ENCODE measurements at regions not wholly inside any gene's neighbourhood (a gene's known extent, or its start where the extent isn't known, plus 50 kb on each side); places are given as distances from the start of the nearest gene placed in this dataset.

DNA sequence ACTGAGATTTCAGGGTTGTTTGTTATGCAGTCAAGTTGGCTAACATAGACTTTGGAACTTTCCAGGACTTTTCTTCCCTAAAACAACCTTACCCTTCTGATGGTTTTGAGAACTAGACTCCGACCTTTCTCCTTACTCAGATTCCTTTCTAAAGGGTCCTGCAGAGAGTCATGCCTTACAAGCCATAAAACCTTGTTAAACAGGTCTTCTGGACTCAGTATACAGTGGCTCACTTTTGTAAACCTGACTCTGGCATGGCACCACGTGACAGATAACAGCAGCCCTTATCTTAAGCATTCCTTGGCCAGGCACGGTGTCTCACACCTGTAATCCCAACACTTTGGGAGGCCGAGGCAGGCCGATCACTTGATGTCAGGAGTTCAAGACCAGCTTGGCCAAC, 253.2 kb upstream of the RAB6C start:
- H3K27me3 ChIP-seq, result no peaks in the 10 kb centered on the region
- no peaks in the 10 kb centered on the region for H4K20me1 ChIP-seq (ENCODE audit: insufficient read depth, poor library complexity, severe bottlenecking)
- peak; percentile 73 for DNase-seq (ENCODE audit: low spot score)
- H3K4me3 ChIP-seq, result no peak overlapping the region
- H3K4me1 ChIP-seq (ENCODE audit: insufficient read depth), result peaks cover 13% of the 10 kb centered on the region
- no peaks in the 10 kb centered on the region for H3K79me2 ChIP-seq
- TF ChIP-seq EZH2phosphoT487 (IDR thresholded peaks at IDR 0.05; ENCODE audit: low read depth, severe bottlenecking, unreplicated experiment) (no peak), EZH2 (IDR thresholded peaks at IDR 0.05; ENCODE audit: borderline replicate concordance) (no peak)
- TF ChIP-seq, protein P1, sequence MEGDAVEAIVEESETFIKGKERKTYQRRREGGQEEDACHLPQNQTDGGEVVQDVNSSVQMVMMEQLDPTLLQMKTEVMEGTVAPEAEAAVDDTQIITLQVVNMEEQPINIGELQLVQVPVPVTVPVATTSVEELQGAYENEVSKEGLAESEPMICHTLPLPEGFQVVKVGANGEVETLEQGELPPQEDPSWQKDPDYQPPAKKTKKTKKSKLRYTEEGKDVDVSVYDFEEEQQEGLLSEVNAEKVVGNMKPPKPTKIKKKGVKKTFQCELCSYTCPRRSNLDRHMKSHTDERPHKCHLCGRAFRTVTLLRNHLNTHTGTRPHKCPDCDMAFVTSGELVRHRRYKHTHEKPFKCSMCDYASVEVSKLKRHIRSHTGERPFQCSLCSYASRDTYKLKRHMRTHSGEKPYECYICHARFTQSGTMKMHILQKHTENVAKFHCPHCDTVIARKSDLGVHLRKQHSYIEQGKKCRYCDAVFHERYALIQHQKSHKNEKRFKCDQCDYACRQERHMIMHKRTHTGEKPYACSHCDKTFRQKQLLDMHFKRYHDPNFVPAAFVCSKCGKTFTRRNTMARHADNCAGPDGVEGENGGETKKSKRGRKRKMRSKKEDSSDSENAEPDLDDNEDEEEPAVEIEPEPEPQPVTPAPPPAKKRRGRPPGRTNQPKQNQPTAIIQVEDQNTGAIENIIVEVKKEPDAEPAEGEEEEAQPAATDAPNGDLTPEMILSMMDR (IDR thresholded peaks at IDR 0.05; ENCODE audit: poor library complexity), result no peak
- H3K27ac ChIP-seq, result peak overlapping the region; percentile 66
- H3K4me2 ChIP-seq, result no peak overlapping the region
- WGBS (ENCODE audit: low lambda C conversion rate, missing lambda C conversion rate), result 24% methylated on average over 5 of the region's 5 CpGs
- no peaks in the 10 kb centered on the region for H3K9me3 ChIP-seq (ENCODE audit: low read depth)
- H2AFZ ChIP-seq, result no peak overlapping the region
- H3K9me2 ChIP-seq (replicated peaks; ENCODE audit: insufficient read depth), result no peaks in the 10 kb centered on the region
- no peaks in the 10 kb centered on the region for H3K36me3 ChIP-seq (replicated peaks; ENCODE audit: insufficient read depth, low read depth)

DNA sequence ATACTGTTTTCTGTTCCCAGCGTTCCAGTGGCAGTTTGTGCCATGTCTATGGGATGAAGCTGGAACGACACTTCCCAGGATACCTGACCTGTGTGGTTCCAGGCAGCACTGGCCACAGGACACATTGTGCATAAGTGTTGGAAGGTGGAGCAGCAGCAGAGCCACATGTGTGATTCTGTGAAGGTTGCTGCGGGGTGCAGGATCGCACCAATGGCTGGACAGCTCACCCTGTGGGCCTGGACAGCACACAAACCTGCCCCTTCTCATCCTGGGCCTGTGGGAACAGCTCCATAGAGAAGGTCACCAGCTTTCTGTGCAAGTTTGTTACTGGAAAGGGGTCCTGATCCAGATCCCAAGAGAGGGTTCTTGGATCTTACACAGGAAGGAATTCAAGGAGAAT, 252.2 kb upstream of the RAB6C start:
- no peak for DNase-seq (ENCODE audit: low spot score)
- H3K27me3 ChIP-seq, result no peaks in the 10 kb centered on the region
- H3K4me1 ChIP-seq (ENCODE audit: insufficient read depth), result peaks cover 13% of the 10 kb centered on the region
- no peak overlapping the region for H2AFZ ChIP-seq
- H3K27ac ChIP-seq, result no peak overlapping the region
- no peak overlapping the region for H3K4me3 ChIP-seq
- 89% methylated on average over 4 of the region's 4 CpGs for WGBS (ENCODE audit: low lambda C conversion rate, missing lambda C conversion rate)
- H3K36me3 ChIP-seq (replicated peaks; ENCODE audit: insufficient read depth, low read depth), result no peaks in the 10 kb centered on the region
- no peaks in the 10 kb centered on the region for H3K9me2 ChIP-seq (replicated peaks; ENCODE audit: insufficient read depth)
- no peaks in the 10 kb centered on the region for H3K79me2 ChIP-seq
- H3K4me2 ChIP-seq, result no peak overlapping the region
- H3K9me3 ChIP-seq (ENCODE audit: low read depth), result no peaks in the 10 kb centered on the region
- no peaks in the 10 kb centered on the region for H4K20me1 ChIP-seq (ENCODE audit: insufficient read depth, poor library complexity, severe bottlenecking)
- TF ChIP-seq, protein P1 (IDR thresholded peaks at IDR 0.05; ENCODE audit: poor library complexity), result no peak
- no peak for TF ChIP-seq EZH2 (IDR thresholded peaks at IDR 0.05; ENCODE audit: borderline replicate concordance)
- no peak for TF ChIP-seq EZH2phosphoT487 (IDR thresholded peaks at IDR 0.05; ENCODE audit: low read depth, severe bottlenecking, unreplicated experiment)

DNA sequence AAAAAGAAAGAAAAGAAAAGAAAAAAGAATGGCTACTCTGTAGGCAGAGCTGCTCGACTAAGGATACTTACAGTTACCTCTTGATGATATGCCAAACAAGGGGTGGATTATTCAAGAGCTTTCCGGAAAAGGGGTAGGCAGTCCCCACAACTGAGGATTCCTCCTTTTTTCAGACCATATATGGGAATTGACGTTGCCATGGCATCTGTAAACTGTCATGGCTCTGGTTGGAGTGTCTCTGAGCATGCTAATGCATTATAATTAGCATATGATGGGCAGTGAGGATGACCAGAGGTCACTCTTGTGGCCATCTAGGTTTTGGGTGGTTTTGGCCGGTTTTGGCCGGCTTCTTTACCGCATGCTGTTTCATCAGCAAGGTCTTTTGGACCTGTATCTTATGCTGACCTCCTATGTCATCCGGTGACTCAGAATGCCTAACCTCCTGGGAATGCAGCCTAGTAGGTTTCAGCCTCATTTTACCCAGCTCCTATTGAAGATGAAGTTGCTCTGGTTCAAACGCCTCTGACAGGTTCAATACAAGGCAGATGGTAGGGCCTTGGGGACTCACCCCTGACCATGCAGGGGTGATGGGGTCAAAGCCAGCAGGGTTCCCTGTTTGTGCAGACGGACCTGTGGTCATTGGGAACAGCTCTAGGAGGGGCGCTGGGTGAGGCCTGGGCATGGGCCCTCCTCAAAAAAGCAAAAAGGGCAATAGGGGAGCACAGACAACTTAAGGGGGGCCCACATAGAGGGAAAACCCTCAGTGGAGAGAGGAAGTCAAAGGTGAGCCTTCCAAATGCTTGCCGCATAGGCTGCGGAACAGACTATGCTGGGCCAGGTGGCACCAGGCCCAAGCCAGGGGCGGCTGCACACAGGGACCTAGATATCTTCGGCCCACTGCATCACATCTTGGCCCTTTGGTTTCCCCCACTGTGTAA, 251.2 kb upstream of the RAB6C start:
- no peaks in the 10 kb centered on the region for H3K9me3 ChIP-seq (ENCODE audit: low read depth)
- no peak for DNase-seq (ENCODE audit: low spot score)
- peaks cover 11% of the 10 kb centered on the region for H3K4me1 ChIP-seq (ENCODE audit: insufficient read depth)
- no peak overlapping the region for H3K4me2 ChIP-seq
- WGBS (ENCODE audit: low lambda C conversion rate, missing lambda C conversion rate), result 89% methylated on average over 14 of the region's 14 CpGs
- no peaks in the 10 kb centered on the region for H3K79me2 ChIP-seq
- no peak overlapping the region for H3K4me3 ChIP-seq
- H3K27me3 ChIP-seq, result no peaks in the 10 kb centered on the region
- H2AFZ ChIP-seq, result no peak overlapping the region
- no peak overlapping the region for H3K27ac ChIP-seq
- TF ChIP-seq, protein P1 (IDR thresholded peaks at IDR 0.05; ENCODE audit: poor library complexity), result no peak
- TF ChIP-seq EZH2phosphoT487 (IDR thresholded peaks at IDR 0.05; ENCODE audit: low read depth, severe bottlenecking, unreplicated experiment), result no peak
- no peak for TF ChIP-seq EZH2 (IDR thresholded peaks at IDR 0.05; ENCODE audit: borderline replicate concordance)
- H4K20me1 ChIP-seq (ENCODE audit: insufficient read depth, poor library complexity, severe bottlenecking), result no peaks in the 10 kb centered on the region
- no peaks in the 10 kb centered on the region for H3K36me3 ChIP-seq (replicated peaks; ENCODE audit: insufficient read depth, low read depth)
- no peaks in the 10 kb centered on the region for H3K9me2 ChIP-seq (replicated peaks; ENCODE audit: insufficient read depth)
